Chondrocyte (in vitro differentiated cells): ENCODE measurements at regions not wholly inside any gene's neighbourhood (a gene's known extent, or its start where the extent isn't known, plus 50 kb on each side); places are given as distances from the start of the nearest gene placed in this dataset.

ENCODE experiments used
- DNase-seq: peaks from one replicate; pipeline ENCODE4 v3.0.0; 2021; ENCODE audit warnings: mixed read lengths, low spot score
- H3K27ac Mint-ChIP-seq: one replicate; pipeline ENCODE4 v1.8.0; 2021; ENCODE audit warnings: mild to moderate bottlenecking, moderate library complexity, mixed read lengths; ENCODE audit not compliant: unreplicated experiment
- H3K27me3 Mint-ChIP-seq: 2 replicates; pipeline ENCODE4 v1.8.0; 2021; ENCODE audit warnings: low read depth, mixed read lengths
- H3K36me3 Mint-ChIP-seq: 2 replicates; pipeline ENCODE4 v1.8.0; 2021; ENCODE audit warnings: low read depth, mixed read lengths
- H3K4me1 Mint-ChIP-seq: 2 replicates; pipeline ENCODE4 v1.8.0; 2021; ENCODE audit warnings: low read depth, mild to moderate bottlenecking, mixed read lengths
- H3K4me3 Mint-ChIP-seq: one replicate; pipeline ENCODE4 v1.8.0; 2021; ENCODE audit warnings: mild to moderate bottlenecking, moderate library complexity, mixed read lengths; ENCODE audit not compliant: unreplicated experiment
- H3K9me3 Mint-ChIP-seq: 2 replicates; pipeline ENCODE4 v1.8.0; 2021; ENCODE audit warnings: low read depth, mixed read lengths
- TF ChIP-seq, protein P1 (sequence below): fragments of 200-600 bp; sonication (generic); IDR thresholded peaks from 2 replicates; pipeline ENCODE4 v1.5.0; 2021; ENCODE audit warnings: antibody characterized with exemption, mild to moderate bottlenecking, moderate library complexity

GRCh38 chr2:103484906-103485305 is 723.1 kb downstream of the TMEM182 start:
- H3K4me3 Mint-ChIP-seq: no peak overlapping the region
- peaks cover 8% of the 10 kb centered on the region for H3K9me3 Mint-ChIP-seq
- TF ChIP-seq, protein P1, sequence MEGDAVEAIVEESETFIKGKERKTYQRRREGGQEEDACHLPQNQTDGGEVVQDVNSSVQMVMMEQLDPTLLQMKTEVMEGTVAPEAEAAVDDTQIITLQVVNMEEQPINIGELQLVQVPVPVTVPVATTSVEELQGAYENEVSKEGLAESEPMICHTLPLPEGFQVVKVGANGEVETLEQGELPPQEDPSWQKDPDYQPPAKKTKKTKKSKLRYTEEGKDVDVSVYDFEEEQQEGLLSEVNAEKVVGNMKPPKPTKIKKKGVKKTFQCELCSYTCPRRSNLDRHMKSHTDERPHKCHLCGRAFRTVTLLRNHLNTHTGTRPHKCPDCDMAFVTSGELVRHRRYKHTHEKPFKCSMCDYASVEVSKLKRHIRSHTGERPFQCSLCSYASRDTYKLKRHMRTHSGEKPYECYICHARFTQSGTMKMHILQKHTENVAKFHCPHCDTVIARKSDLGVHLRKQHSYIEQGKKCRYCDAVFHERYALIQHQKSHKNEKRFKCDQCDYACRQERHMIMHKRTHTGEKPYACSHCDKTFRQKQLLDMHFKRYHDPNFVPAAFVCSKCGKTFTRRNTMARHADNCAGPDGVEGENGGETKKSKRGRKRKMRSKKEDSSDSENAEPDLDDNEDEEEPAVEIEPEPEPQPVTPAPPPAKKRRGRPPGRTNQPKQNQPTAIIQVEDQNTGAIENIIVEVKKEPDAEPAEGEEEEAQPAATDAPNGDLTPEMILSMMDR: no peak
- H3K27me3 Mint-ChIP-seq: no peaks in the 10 kb centered on the region
- H3K27ac Mint-ChIP-seq: no peak overlapping the region
- no peaks in the 10 kb centered on the region for H3K4me1 Mint-ChIP-seq
- DNase-seq: no peak
- H3K36me3 Mint-ChIP-seq: no peaks in the 10 kb centered on the region

DNA sequence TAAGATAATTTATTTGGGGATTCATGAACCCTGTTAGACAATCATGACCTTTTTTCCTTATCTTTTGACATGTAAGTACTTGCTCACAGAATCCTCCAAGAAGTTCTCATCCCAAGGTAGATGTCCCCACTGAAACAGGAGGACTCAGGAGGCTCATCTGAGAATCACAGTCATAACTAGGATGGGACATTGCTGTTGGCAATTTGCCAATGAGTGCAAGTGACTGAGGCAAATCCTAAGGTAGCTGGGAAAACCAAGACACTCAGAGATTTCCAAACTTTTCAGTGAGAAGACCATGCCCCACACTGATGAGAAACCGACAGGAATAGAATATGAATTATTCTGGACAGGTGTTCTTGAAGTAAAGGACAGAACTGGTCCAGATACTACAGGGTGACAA is 735.0 kb downstream of the TMEM182 start:
- Mint-ChIP-seq H3K36me3 (no peaks in the 10 kb centered on the region), H3K27ac (no peak overlapping the region), H3K4me3 (no peak overlapping the region), H3K9me3 (peaks cover 10% of the 10 kb centered on the region), H3K4me1 (no peaks in the 10 kb centered on the region), H3K27me3 (no peaks in the 10 kb centered on the region)
- TF ChIP-seq, protein P1: no peak
- DNase-seq: no peak

DNA sequence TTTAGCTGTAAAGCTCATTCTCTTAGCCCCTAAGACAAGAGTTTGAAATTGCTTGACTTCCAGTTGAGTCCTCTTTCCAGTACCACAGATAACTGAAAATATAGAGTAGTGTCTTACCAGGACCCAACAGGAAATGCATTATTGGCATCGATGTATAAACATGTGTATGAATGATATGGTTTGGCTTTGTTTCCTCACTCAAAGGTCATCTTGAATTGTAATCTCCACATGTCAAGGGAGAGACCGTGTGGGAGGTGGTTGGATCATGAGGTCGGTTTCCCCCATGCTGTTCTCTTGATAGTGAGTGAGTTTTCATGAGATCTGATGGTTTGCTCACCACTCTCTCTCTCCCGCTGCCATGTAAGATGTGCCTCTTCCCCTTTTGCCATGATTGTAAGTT is 745.0 kb downstream of the TMEM182 start:
- Mint-ChIP-seq H3K9me3 (no peaks in the 10 kb centered on the region), H3K36me3 (no peaks in the 10 kb centered on the region), H3K4me1 (no peaks in the 10 kb centered on the region), H3K27me3 (no peaks in the 10 kb centered on the region), H3K27ac (no peak overlapping the region), H3K4me3 (no peak overlapping the region)
- no peak for DNase-seq
- TF ChIP-seq, protein P1: no peak

DNA sequence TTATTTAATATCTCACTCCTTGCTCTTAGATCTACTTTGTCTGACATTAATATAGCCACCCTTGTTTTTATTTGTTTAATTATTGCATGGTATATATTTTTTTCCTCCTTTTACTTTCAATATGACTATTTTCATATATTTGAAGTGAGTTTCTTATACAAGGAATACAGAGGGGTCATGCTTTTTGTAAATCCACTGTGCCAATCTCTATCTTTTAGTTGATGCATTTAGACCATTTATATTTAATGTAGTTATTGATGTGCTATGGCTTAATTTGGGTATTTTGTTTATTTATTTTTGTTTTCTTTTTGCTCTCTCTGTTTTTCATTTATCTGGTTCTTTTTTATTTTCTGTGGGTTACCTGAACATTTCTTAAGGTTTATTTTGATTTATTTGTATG is 750.6 kb downstream of the TMEM182 start:
- Mint-ChIP-seq H3K9me3 (peaks cover 8% of the 10 kb centered on the region), H3K4me3 (no peak overlapping the region), H3K27me3 (no peaks in the 10 kb centered on the region), H3K36me3 (no peaks in the 10 kb centered on the region), H3K27ac (no peak overlapping the region), H3K4me1 (no peaks in the 10 kb centered on the region)
- DNase-seq: no peak
- TF ChIP-seq, protein P1: no peak

DNA sequence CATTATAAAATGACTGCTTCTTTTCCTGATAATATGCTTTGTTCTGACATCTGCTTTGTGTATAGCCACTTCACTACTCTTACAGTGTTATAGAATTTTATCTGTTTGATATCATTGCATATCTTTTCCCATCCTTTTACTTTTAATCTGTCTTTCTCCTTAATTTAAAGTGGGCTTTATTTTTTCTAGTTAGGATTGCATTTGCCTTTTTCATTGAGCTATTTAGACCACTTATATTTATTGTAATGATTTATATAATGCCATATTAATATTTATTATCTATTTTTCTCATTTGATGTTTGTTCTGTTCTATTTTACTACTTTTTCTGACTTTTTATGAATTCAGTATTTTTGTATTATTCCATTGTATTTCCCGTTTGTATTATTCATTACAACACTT is 758.7 kb downstream of the TMEM182 start:
- Mint-ChIP-seq H3K27me3 (no peaks in the 10 kb centered on the region), H3K9me3 (peaks cover 11% of the 10 kb centered on the region), H3K27ac (no peak overlapping the region), H3K36me3 (no peaks in the 10 kb centered on the region), H3K4me3 (no peak overlapping the region), H3K4me1 (no peaks in the 10 kb centered on the region)
- DNase-seq: no peak
- TF ChIP-seq, protein P1: no peak
